ENCODE measurements at regions not wholly inside any gene's neighbourhood (a gene's known extent, or its start where the extent isn't known, plus 50 kb on each side); places are given as distances from the start of the nearest gene placed in this dataset.

GRCh38 chr17:71883258-71883657 is 237.6 kb upstream of the SOX9 start:
- TF ChIP-seq CTCF (IDR thresholded peaks at IDR 0.05; ENCODE audit: extremely low read depth in 1 of 2, insufficient read depth in 1 of 2, low read depth in 1 of 2, low read length in 2 of 2) (no peak), EZH2 (IDR thresholded peaks at IDR 0.05; ENCODE audit: borderline replicate concordance, low read depth, low read length, severe bottlenecking) (no peak), POLR2A (IDR thresholded peaks at IDR 0.05; ENCODE audit: low read depth, low read length) (no peak), POLR2AphosphoS5 (IDR thresholded peaks at IDR 0.05; ENCODE audit: insufficient read depth, low read depth, low read length) (no peak), MAX (IDR thresholded peaks at IDR 0.05; ENCODE audit: insufficient read depth, insufficient read length) (no peak), MYC (IDR thresholded peaks at IDR 0.05; ENCODE audit: low read depth, low read length) (no peak)

All from endothelial cell of umbilical vein (primary cell).